ENCODE measurements at regions not wholly inside any gene's neighbourhood (a gene's known extent, or its start where the extent isn't known, plus 50 kb on each side); places are given as distances from the start of the nearest gene placed in this dataset.

DNA sequence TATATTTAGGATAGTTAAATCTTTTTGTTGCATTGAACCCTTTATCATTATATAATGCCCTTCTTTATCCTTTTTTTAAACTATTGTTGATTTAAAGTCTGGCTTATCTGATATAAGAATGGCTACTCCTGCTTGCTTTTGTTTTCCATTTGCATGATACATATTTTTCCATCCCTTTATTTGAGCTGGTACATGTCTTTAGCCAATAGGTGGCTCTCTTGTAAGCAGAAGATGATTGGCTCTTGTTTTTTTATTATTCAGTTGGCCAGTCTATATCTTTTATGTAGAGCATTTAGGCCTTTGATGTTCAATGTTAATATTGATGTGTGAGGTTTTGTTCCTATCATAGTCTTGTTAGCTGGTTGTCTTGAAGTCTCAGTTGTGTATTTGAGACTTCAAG is 99.5 kb upstream of the MCTP2 start:
- TF ChIP-seq, protein P1, sequence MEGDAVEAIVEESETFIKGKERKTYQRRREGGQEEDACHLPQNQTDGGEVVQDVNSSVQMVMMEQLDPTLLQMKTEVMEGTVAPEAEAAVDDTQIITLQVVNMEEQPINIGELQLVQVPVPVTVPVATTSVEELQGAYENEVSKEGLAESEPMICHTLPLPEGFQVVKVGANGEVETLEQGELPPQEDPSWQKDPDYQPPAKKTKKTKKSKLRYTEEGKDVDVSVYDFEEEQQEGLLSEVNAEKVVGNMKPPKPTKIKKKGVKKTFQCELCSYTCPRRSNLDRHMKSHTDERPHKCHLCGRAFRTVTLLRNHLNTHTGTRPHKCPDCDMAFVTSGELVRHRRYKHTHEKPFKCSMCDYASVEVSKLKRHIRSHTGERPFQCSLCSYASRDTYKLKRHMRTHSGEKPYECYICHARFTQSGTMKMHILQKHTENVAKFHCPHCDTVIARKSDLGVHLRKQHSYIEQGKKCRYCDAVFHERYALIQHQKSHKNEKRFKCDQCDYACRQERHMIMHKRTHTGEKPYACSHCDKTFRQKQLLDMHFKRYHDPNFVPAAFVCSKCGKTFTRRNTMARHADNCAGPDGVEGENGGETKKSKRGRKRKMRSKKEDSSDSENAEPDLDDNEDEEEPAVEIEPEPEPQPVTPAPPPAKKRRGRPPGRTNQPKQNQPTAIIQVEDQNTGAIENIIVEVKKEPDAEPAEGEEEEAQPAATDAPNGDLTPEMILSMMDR (IDR thresholded peaks at IDR 0.05; ENCODE audit: borderline replicate concordance, extremely low read depth, low read length, poor library complexity, severe bottlenecking): no peak
- TF ChIP-seq EZH2 (IDR thresholded peaks at IDR 0.05; ENCODE audit: borderline replicate concordance, low read depth, low read length, severe bottlenecking): no peak
